Panc1 (cell line): ENCODE measurements at regions not wholly inside any gene's neighbourhood (a gene's known extent, or its start where the extent isn't known, plus 50 kb on each side); places are given as distances from the start of the nearest gene placed in this dataset.

Source experiments
- ATAC-seq: fragments of 200-7000 bp; cut with Tn5 transposase; 2 replicates; pipeline ENCODE4 v1.9.1; 2020; ENCODE audit warnings: mild to moderate bottlenecking, moderate library complexity
- BruUV-seq: library from RNA; stranded (reverse); fragments of 400-500 nt; replicated peaks from 2 replicates; lab custom pipeline; 2021; lab: Mats Ljungman, UMichigan
- CTCF ChIA-PET: fragments of 300-600 bp; sonication (Branson Sonifier 250); formaldehyde crosslinking; loops from one replicate; lab custom pipeline; 2022; ENCODE audit warnings: antibody characterized with exemption; lab: Charles Lee
- POLR2A ChIA-PET: fragments of 300-600 bp; sonication (Branson Sonifier 250); formaldehyde crosslinking; loops from one replicate; lab custom pipeline; 2022; ENCODE audit warnings: antibody characterized with exemption; lab: Charles Lee
- DNase-seq: peaks from one replicate; pipeline ENCODE4 v3.0.0-alpha.2; 2010; ENCODE audit warnings: low read depth, low spot score
- H3K27ac ChIP-seq: 2 replicates; pipeline ENCODE4 v1.5.1; 2011; ENCODE audit warnings: mild to moderate bottlenecking, low read length, inconsistent platforms
- H3K27me3 ChIP-seq: fragments of 200-500 bp; sonication (Bioruptor generic); 2 replicates; pipeline ENCODE4 v1.6.0; 2014; ENCODE audit warnings: low read length, inconsistent platforms; ENCODE audit not compliant: control insufficient read depth, insufficient read depth
- H3K36me3 ChIP-seq: fragments of 200-500 bp; sonication (Bioruptor generic); 2 replicates; pipeline ENCODE4 v1.5.1; 2014; ENCODE audit warnings: inconsistent platforms, mild to moderate bottlenecking, low read length, moderate library complexity; ENCODE audit not compliant: control insufficient read depth, insufficient read depth
- H3K4me1 ChIP-seq: 2 replicates; pipeline ENCODE4 v1.5.1; 2011; ENCODE audit warnings: inconsistent platforms, mild to moderate bottlenecking, low read length, moderate library complexity; ENCODE audit not compliant: control insufficient read depth, insufficient read depth
- H3K4me3 ChIP-seq, 2 experiments: 2 replicates each; pipeline ENCODE4 v1.5.1; 2011 to 2012; ENCODE audit warnings: low read depth in 2 of 2, low read length in 2 of 2, mild to moderate bottlenecking in 2 of 2, inconsistent platforms in 1 of 2, moderate library complexity in 1 of 2
- H3K9me3 ChIP-seq: fragments of 200-500 bp; sonication (Bioruptor generic); 2 replicates; pipeline ENCODE4 v1.5.1; 2014; ENCODE audit warnings: low read depth, mild to moderate bottlenecking, inconsistent platforms, low read length, moderate library complexity; ENCODE audit not compliant: control insufficient read depth, insufficient read depth
- CTCF ChIP-seq: fragments of 450-650 bp; IDR thresholded peaks from 2 replicates; pipeline ENCODE4 v1.5.1; 2017; ENCODE audit warnings: mild to moderate bottlenecking
- POLR2AphosphoS5 ChIP-seq: IDR thresholded peaks from 2 replicates; pipeline ENCODE4 v1.6.1; 2012; ENCODE audit warnings: mild to moderate bottlenecking, low read depth, low read length, moderate library complexity
- SIN3A ChIP-seq: IDR thresholded peaks from 2 replicates; pipeline ENCODE4 v1.6.1; 2012; ENCODE audit warnings: low read depth, mild to moderate bottlenecking, low read length, moderate library complexity, borderline replicate concordance; ENCODE audit not compliant: insufficient read depth
- TCF7L2 ChIP-seq: IDR thresholded peaks from 2 replicates; pipeline ENCODE4 v1.6.1; 2011; ENCODE audit warnings: mild to moderate bottlenecking, low read depth, low read length, inconsistent platforms
- in situ Hi-C: cut with HindIII; loops from 2 replicates; pipeline ENCODE4 v1.10.0; 2016; ENCODE audit warnings: low sequenced_read_pairs, low pct_unique_long_range_greater_than_20kb
- intact Hi-C: fragments of 100-400 bp; cut with micrococcal nuclease; formaldehyde crosslinking; loops from one replicate; pipeline ENCODE4 v1.10.0; 2022; ENCODE audit not compliant: unreplicated experiment
- TF ChIP-seq, protein P1 (sequence below), 2 experiments: IDR thresholded peaks; 2 replicates each; pipeline ENCODE4 v1.6.1; 2011 to 2012; ENCODE audit warnings: low read depth in 2 of 2, control low read depth in 1 of 2, low read length in 1 of 2, mild to moderate bottlenecking in 1 of 2, moderate library complexity in 1 of 2; ENCODE audit not compliant: insufficient read depth in 1 of 2

DNA sequence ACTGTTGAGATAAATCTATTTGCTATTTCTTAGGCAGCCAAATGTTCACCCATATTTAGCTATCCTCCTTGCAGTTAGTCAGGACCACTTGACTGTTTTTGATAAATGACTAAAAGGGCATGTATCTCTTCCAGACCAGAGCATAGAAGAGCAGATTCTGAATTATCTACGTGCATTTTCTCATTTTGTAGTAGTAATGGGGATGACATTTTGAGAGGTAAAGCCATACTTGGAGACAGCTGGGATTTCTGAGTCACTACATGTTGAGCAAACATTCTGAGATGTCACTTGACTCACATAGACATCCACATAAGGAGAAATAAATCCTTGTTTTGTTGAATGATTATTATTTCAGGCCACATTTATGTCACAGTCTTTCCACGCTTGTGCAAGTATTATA, 297.6 kb downstream of the CDH10 start:
- Histone ChIP-seq H3K9me3 (no peaks in the 10 kb centered on the region), H3K27me3 (no peaks in the 10 kb centered on the region), H3K27ac (no peak overlapping the region), H3K4me3 (no peak overlapping the region), H3K36me3 (no peaks in the 10 kb centered on the region), H3K4me1 (no peaks in the 10 kb centered on the region)
- DNase-seq = no peak
- CTCF ChIA-PET = no interaction called here
- BruUV-seq = no TSS peak
- ATAC-seq = no peak
- POLR2A ChIA-PET = no interaction called here
- intact Hi-C loops = no loop called here
- in situ Hi-C loops = no loop called here
- TF ChIP-seq, protein P1, sequence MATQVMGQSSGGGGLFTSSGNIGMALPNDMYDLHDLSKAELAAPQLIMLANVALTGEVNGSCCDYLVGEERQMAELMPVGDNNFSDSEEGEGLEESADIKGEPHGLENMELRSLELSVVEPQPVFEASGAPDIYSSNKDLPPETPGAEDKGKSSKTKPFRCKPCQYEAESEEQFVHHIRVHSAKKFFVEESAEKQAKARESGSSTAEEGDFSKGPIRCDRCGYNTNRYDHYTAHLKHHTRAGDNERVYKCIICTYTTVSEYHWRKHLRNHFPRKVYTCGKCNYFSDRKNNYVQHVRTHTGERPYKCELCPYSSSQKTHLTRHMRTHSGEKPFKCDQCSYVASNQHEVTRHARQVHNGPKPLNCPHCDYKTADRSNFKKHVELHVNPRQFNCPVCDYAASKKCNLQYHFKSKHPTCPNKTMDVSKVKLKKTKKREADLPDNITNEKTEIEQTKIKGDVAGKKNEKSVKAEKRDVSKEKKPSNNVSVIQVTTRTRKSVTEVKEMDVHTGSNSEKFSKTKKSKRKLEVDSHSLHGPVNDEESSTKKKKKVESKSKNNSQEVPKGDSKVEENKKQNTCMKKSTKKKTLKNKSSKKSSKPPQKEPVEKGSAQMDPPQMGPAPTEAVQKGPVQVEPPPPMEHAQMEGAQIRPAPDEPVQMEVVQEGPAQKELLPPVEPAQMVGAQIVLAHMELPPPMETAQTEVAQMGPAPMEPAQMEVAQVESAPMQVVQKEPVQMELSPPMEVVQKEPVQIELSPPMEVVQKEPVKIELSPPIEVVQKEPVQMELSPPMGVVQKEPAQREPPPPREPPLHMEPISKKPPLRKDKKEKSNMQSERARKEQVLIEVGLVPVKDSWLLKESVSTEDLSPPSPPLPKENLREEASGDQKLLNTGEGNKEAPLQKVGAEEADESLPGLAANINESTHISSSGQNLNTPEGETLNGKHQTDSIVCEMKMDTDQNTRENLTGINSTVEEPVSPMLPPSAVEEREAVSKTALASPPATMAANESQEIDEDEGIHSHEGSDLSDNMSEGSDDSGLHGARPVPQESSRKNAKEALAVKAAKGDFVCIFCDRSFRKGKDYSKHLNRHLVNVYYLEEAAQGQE (IDR thresholded peaks at IDR 0.05; ENCODE audit: insufficient read depth in 1 of 2, low read depth in 2 of 2, low read length in 1 of 2) = no peak
- TF ChIP-seq SIN3A (no peak), POLR2AphosphoS5 (no peak), TCF7L2 (no peak), CTCF (no peak)

- Histone ChIP-seq H3K27me3 (no peaks in the 10 kb centered on the region), H3K4me1 (no peaks in the 10 kb centered on the region), H3K9me3 (no peaks in the 10 kb centered on the region), H3K27ac (no peak overlapping the region), H3K36me3 (no peaks in the 10 kb centered on the region), H3K4me3 (no peak overlapping the region)
- BruUV-seq = no TSS peak
- in situ Hi-C loops = no loop called here
- intact Hi-C loops = no loop called here
- ChIA-PET CTCF (no interaction called here), POLR2A (no interaction called here)
- DNase-seq = no peak
- no peak for TF ChIP-seq SIN3A
- no peak for TF ChIP-seq CTCF
- no peak for TF ChIP-seq TCF7L2
- no peak for TF ChIP-seq POLR2AphosphoS5
- TF ChIP-seq, protein P1 (IDR thresholded peaks at IDR 0.05; ENCODE audit: insufficient read depth in 1 of 2, low read depth in 2 of 2, low read length in 1 of 2) = no peak
- ATAC-seq = no peak
Measured at GRCh38 chr5:24351285-24351684, 293.5 kb downstream of the CDH10 start.
